ENCODE measurements at regions not wholly inside any gene's neighbourhood (a gene's known extent, or its start where the extent isn't known, plus 50 kb on each side); places are given as distances from the start of the nearest gene placed in this dataset.

DNA sequence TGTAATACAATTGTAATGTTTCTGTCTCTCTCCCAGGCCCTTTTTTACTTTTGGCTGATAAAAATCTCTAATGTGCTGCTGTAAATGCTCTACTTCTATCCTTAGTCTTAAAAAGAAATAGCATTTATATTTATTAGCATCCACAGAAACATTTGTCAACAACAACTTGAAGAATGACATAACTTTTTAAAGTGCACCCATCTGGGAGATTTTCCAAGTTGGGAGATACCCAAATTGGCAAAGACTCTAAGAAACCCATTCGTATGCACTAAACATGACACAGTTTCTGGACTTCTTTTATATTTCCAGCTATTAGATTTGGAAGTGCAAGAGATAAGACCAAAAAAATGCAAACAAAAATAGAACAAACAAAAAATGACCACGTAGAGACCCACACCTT is 2287.4 kb upstream of the WWC1 start:
- H3K27me3 ChIP-seq (ENCODE audit: control insufficient read depth in 4 of 4, insufficient read depth in 4 of 4, low read length in 3 of 4): no peaks in the 10 kb centered on the region
- WGBS: 29% methylated on average over 2 of the region's 2 CpGs
- no peak overlapping the region for H3K4me3 ChIP-seq (ENCODE audit: low read depth in 1 of 3, low read length in 3 of 3)
- H3K9me3 ChIP-seq (ENCODE audit: control insufficient read depth in 4 of 4, low read length in 3 of 4): no peaks in the 10 kb centered on the region
- DNase-seq (ENCODE audit: low spot score): no peak
- no peak overlapping the region for H3K9ac ChIP-seq (ENCODE audit: low read depth in 1 of 2, low read length in 2 of 2)
- no peak overlapping the region for H3K27ac ChIP-seq (ENCODE audit: low read depth in 1 of 2, low read length in 2 of 2)
- H3K36me3 ChIP-seq (ENCODE audit: control insufficient read depth in 4 of 4, insufficient read depth in 3 of 4, low read depth in 1 of 4, low read length in 3 of 4): no peaks in the 10 kb centered on the region
- no peaks in the 10 kb centered on the region for H3K4me1 ChIP-seq (ENCODE audit: control insufficient read depth in 4 of 4, insufficient read depth in 4 of 4, low read length in 3 of 4)
- TF ChIP-seq, protein P1, sequence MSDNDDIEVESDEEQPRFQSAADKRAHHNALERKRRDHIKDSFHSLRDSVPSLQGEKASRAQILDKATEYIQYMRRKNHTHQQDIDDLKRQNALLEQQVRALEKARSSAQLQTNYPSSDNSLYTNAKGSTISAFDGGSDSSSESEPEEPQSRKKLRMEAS (IDR thresholded peaks at IDR 0.05): no peak
- TF ChIP-seq EGR1 (IDR thresholded peaks at IDR 0.05; ENCODE audit: low read depth in 2 of 2): no peak
- TF ChIP-seq, protein P2, sequence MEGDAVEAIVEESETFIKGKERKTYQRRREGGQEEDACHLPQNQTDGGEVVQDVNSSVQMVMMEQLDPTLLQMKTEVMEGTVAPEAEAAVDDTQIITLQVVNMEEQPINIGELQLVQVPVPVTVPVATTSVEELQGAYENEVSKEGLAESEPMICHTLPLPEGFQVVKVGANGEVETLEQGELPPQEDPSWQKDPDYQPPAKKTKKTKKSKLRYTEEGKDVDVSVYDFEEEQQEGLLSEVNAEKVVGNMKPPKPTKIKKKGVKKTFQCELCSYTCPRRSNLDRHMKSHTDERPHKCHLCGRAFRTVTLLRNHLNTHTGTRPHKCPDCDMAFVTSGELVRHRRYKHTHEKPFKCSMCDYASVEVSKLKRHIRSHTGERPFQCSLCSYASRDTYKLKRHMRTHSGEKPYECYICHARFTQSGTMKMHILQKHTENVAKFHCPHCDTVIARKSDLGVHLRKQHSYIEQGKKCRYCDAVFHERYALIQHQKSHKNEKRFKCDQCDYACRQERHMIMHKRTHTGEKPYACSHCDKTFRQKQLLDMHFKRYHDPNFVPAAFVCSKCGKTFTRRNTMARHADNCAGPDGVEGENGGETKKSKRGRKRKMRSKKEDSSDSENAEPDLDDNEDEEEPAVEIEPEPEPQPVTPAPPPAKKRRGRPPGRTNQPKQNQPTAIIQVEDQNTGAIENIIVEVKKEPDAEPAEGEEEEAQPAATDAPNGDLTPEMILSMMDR (IDR thresholded peaks at IDR 0.05; ENCODE audit: low read depth, low read length, missing input control): no peak
- TF ChIP-seq FOXA1 (IDR thresholded peaks at IDR 0.05): no peak
- TF ChIP-seq GABPA (IDR thresholded peaks at IDR 0.05 in 1 of 2, conservative IDR thresholded peaks at IDR 0.05 in 1 of 2): no peak
- no peak for TF ChIP-seq JUND (IDR thresholded peaks at IDR 0.05)
- no peak for TF ChIP-seq SP1 (IDR thresholded peaks at IDR 0.05)
- no peak for TF ChIP-seq HNF4A (conservative IDR thresholded peaks at IDR 0.05)
- no peak for TF ChIP-seq HNF4G (IDR thresholded peaks at IDR 0.05)
- TF ChIP-seq, protein P3, sequence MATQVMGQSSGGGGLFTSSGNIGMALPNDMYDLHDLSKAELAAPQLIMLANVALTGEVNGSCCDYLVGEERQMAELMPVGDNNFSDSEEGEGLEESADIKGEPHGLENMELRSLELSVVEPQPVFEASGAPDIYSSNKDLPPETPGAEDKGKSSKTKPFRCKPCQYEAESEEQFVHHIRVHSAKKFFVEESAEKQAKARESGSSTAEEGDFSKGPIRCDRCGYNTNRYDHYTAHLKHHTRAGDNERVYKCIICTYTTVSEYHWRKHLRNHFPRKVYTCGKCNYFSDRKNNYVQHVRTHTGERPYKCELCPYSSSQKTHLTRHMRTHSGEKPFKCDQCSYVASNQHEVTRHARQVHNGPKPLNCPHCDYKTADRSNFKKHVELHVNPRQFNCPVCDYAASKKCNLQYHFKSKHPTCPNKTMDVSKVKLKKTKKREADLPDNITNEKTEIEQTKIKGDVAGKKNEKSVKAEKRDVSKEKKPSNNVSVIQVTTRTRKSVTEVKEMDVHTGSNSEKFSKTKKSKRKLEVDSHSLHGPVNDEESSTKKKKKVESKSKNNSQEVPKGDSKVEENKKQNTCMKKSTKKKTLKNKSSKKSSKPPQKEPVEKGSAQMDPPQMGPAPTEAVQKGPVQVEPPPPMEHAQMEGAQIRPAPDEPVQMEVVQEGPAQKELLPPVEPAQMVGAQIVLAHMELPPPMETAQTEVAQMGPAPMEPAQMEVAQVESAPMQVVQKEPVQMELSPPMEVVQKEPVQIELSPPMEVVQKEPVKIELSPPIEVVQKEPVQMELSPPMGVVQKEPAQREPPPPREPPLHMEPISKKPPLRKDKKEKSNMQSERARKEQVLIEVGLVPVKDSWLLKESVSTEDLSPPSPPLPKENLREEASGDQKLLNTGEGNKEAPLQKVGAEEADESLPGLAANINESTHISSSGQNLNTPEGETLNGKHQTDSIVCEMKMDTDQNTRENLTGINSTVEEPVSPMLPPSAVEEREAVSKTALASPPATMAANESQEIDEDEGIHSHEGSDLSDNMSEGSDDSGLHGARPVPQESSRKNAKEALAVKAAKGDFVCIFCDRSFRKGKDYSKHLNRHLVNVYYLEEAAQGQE (IDR thresholded peaks at IDR 0.05): no peak
- TF ChIP-seq TAF1 (conservative IDR thresholded peaks at IDR 0.05): no peak
- TF ChIP-seq, protein P4, sequence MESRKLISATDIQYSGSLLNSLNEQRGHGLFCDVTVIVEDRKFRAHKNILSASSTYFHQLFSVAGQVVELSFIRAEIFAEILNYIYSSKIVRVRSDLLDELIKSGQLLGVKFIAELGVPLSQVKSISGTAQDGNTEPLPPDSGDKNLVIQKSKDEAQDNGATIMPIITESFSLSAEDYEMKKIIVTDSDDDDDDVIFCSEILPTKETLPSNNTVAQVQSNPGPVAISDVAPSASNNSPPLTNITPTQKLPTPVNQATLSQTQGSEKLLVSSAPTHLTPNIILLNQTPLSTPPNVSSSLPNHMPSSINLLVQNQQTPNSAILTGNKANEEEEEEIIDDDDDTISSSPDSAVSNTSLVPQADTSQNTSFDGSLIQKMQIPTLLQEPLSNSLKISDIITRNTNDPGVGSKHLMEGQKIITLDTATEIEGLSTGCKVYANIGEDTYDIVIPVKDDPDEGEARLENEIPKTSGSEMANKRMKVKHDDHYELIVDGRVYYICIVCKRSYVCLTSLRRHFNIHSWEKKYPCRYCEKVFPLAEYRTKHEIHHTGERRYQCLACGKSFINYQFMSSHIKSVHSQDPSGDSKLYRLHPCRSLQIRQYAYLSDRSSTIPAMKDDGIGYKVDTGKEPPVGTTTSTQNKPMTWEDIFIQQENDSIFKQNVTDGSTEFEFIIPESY (IDR thresholded peaks at IDR 0.05): no peak
- TF ChIP-seq NR2F2 (IDR thresholded peaks at IDR 0.05): no peak
- no peak for TF ChIP-seq YY1 (IDR thresholded peaks at IDR 0.05)
- TF ChIP-seq RAD21 (IDR thresholded peaks at IDR 0.05): no peak
- TF ChIP-seq, protein P5, sequence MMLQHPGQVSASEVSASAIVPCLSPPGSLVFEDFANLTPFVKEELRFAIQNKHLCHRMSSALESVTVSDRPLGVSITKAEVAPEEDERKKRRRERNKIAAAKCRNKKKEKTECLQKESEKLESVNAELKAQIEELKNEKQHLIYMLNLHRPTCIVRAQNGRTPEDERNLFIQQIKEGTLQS (IDR thresholded peaks at IDR 0.05): no peak
- no peak for TF ChIP-seq FOXA2 (IDR thresholded peaks at IDR 0.05)
- no peak for TF ChIP-seq RXRA (IDR thresholded peaks at IDR 0.05)

Measured in liver (tissue), 8 donors.